Smooth muscle cell of the brain vasculature (primary cell): ENCODE measurements at regions not wholly inside any gene's neighbourhood (a gene's known extent, or its start where the extent isn't known, plus 50 kb on each side); places are given as distances from the start of the nearest gene placed in this dataset.

Source experiments
- DNase-seq: peaks from one replicate; pipeline ENCODE4 v3.0.0-alpha.2; 2012; ENCODE audit warnings: low read depth, low spot score

GRCh38 chr13:73266640-73267180, 207.9 kb downstream of the KLF5 start:
- DNase-seq, result no peak

GRCh38 chr13:73262862-73263627, 204.2 kb downstream of the KLF5 start:
- DNase-seq, result no peak

GRCh38 chr13:73261739-73262216, 203.0 kb downstream of the KLF5 start:
- DNase-seq, result no peak

- DNase-seq, result no peak
Observed at GRCh38 chr13:73259061-73260017, 200.5 kb downstream of the KLF5 start.

GRCh38 chr13:73258406-73258805, 199.6 kb downstream of the KLF5 start:
- DNase-seq, result no peak

GRCh38 chr13:73254827-73255226, 196.0 kb downstream of the KLF5 start:
- no peak for DNase-seq

GRCh38 chr13:73251626-73252265, 192.9 kb downstream of the KLF5 start:
- DNase-seq, result no peak

GRCh38 chr13:73250061-73250460, 191.3 kb downstream of the KLF5 start:
- DNase-seq, result no peak

GRCh38 chr13:73248711-73249580, 190.1 kb downstream of the KLF5 start:
- no peak for DNase-seq

- no peak for DNase-seq
Observed at GRCh38 chr13:73248154-73248553, 189.3 kb downstream of the KLF5 start.

- no peak for DNase-seq
Observed at GRCh38 chr13:73245246-73245645, 186.4 kb downstream of the KLF5 start.

- no peak for DNase-seq
Observed at GRCh38 chr13:73244467-73244866, 185.7 kb downstream of the KLF5 start.

GRCh38 chr13:73242515-73243015, 183.8 kb downstream of the KLF5 start:
- no peak for DNase-seq

- no peak for DNase-seq
Observed at GRCh38 chr13:73240193-73240592, 181.4 kb downstream of the KLF5 start.

GRCh38 chr13:73235385-73235784, 176.6 kb downstream of the KLF5 start:
- no peak for DNase-seq

GRCh38 chr13:73231471-73231870, 172.7 kb downstream of the KLF5 start:
- DNase-seq, result no peak

GRCh38 chr13:73230716-73231115, 171.9 kb downstream of the KLF5 start:
- DNase-seq, result no peak

- no peak for DNase-seq
Observed at GRCh38 chr13:73228546-73228945, 169.7 kb downstream of the KLF5 start.

GRCh38 chr13:73225990-73226389, 167.2 kb downstream of the KLF5 start:
- no peak for DNase-seq

- DNase-seq, result no peak
Observed at GRCh38 chr13:73224703-73225102, 165.9 kb downstream of the KLF5 start.

GRCh38 chr13:73223372-73223781, 164.6 kb downstream of the KLF5 start:
- DNase-seq, result no peak
